Right kidney (tissue), 1 donor: ENCODE measurements at regions not wholly inside any gene's neighbourhood (a gene's known extent, or its start where the extent isn't known, plus 50 kb on each side); places are given as distances from the start of the nearest gene placed in this dataset.
"Not testable (repeated sequence)": the region's sequence is repeated elsewhere in the genome, so short reads cannot be mapped to it uniquely, and the experiment has no call there.

Experiments
- DNase-seq: peaks from one replicate; pipeline ENCODE4 v3.0.0-alpha.2; 2016

DNA sequence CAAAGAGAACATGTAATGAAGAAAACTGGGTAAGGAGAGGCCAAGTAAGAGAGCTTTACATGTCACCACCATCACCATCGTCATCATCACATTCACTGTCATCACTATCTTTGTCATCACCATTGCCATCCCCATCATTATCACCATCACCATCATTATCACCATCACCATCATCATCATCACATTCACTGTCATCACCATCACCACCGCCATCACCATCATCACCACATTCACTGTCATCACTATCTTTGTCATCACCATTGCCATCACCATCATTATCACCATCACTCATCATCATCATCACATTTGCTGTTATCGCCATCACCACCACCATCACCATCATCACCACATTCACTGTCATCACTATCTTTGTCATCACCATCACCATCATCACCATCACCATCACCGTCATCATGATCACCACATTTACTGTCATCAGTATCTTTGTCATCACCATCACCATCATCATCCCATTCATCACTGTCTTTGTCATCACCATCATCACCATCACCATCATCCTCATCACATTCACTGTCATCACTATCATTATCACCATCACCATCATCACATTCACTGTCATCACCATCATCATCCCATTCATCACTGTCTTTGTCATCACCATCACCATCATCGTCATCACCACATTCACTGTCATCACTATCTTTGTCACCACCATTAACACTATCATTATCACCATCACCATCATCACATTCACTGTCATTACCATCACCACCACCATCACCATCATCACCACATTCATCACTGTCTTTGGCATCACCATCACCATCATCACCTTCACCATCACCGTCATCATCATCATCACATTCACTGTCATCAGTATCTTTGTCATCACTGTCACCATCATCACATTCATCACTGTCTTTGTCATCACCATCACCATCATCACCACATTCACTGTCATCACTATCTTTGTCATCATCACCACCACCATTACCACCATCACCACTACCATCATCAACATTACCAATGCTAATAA lies 172.3 kb downstream of the ERMARD start:
- DNase-seq: no peak

DNA sequence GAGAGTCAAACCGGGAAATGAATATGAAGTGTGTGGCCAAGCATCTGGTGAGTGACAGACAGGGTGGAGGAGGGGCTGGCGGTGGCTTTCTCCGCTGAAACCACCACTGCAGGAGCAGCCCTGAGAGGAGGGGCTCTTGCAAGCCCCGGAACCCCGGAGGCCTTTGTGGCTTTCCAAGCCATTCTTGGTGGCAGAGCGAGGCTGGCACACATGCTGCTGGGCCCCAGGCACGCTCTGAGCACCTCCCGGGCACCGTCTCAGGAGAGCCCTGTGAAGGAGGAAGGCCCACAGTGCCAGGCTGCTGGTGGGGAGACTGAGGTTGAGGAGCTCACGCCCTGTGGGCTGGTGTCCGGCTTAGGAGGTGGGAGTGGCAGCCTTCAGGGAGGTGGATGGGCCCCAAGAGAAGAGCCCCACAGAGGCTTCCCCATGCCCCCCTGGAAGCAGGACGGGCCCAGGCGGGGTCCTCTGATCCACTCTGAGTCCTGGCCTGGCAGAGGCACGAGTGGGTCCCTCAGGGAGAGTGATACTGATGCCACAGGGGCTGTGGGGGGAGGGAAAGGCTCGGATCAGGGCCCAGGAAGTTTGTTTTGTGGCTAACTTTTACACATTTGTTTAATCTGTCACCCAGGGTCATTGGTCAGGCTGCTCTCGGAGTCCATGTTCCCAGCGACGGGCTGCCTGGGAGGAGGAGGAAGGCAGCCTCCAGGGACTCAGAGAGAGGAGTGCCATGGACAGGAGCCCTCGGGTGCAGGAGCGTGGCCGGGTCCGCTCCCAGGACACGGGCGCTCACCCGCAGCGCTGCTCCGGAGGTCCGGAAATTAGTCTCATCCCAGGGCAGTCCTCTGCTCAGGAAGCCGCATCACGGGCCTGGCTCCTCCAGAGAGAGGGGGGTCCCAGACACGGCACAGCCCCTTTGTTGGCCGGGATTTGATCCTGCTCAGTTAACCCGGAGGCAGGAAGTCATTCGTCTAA lies 170.7 kb downstream of the ERMARD start:
- DNase-seq: peak; percentile 74

DNA sequence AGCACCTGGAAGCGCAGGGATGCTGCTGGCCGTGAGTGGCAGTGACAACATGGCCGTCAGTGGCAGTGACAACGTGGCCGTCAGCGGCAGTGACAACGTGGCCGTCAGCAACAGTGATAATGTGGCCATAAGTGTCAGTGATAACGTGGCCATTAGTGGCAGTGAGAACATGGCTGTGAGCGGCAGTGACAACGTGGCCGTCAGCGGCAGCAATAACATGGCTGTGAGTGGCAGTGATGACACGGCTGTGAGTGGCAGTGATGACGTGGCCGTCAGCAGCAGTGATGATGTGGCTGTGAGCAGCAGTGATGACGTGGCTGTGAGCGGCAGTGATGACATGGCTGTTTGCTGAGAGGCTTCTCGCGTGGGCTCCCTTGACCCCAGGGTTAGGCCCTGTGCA lies 169.8 kb downstream of the ERMARD start:
- DNase-seq: no peak

DNA sequence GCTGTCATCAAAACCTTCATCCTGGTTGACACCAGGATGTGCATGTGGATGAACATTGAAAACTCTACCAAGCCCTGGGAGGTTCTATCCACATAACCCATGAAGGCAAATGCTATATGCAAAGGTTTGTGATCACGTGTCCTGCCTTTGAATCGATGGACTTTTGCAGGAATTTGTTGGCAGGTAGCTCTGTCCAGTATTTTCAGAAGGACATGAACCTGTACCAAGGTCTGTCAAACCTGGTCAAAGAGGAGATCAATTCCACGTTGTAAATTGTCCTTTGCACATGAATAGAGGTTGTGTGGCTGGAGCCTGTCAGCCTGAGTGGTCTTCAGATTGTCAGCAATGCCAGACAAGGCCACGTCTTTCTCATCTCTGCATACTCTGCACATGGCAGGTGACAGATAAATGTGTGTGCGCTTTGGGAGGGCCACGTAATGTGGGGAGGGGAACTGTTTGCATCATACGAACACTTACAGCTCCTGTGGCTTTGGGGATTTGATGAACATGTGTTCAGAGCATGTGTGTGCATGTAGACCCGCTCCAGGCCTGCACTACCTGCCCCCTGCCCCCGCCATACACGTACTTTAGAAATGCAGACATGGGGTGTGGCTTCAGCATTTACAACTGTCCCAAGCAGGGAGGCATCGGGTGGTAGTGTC lies 169.1 kb downstream of the ERMARD start:
- no peak for DNase-seq

DNA sequence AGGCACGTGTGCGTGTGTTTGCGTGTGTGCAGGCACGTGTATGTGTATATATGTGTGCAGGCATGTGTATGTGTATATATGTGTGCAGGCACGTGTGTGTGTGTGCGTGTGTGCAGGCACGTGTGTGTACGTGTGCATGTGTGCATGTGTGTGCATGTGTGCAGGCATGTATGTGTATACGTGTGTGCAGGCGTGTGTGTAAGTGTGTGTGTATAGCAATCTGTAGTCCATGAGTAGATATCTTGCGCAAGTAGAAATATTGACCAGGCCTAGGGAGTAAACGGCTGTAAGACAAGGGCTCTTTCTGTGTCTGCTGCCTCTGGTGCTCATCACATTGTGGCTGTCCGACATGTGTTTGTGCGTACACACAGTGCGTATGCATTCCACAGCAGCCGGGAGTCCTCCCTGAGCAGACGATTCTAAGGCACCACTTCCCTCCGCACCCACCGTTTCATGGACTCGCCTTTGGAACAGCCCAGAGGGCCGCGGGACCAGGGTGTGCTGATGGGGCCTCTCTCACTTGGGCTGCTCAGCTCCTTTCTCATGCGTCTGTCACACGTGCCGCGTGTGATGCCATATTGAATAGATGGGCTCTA lies 167.6 kb downstream of the ERMARD start:
- DNase-seq: no peak

DNA sequence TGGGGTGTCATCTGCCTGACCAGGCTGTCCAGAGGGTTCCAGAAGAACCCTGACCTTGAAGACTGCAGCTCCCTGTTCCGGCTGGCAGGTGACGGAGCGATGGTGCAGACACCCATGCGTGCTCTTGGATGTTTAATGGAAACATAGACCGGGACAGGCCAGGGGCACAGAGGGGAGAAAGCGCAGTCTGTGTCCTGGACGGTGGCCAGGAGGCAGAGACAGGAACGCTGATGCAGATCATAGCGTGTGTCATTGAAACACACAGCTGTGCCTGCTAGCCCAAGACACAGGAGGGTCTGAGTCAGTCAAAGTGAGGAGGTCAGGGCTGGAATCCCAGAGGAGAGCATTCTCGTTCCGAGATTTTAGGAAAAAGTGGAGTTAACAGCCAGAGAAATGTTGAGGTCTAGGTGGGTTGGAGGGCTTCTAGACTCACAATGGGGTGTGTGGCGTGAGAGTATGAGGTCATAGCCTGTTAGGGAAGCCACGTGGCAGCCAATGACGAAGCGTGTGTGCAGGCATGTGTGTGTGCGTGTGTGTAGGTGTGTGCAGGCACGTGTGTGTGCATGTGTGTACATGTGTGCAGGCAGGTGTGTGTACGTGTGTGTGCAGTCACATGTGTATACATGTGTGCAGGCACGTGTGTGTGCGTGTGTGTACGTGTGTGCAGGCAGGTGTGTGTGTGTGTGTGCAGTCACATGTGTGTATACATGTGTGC lies 167.0 kb downstream of the ERMARD start:
- no peak for DNase-seq

DNA sequence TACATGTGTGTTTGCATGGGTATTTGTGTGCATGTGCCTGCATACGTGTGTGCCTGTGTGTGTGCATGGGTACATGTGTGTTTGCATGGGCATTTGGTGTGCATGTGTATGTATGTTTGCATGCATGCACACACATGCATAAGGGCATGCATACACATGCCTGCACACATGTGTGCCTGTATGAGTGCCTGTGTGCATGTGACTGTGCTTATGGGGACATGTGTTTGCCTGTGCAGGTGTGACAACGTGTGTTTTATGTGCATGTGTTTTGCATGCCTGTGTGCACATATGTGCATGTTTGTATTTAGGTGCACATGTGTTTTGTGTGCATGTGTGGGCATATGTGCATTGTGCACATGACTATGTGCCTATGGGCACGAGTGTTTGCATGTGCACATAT lies 165.7 kb downstream of the ERMARD start:
- DNase-seq: no peak

DNA sequence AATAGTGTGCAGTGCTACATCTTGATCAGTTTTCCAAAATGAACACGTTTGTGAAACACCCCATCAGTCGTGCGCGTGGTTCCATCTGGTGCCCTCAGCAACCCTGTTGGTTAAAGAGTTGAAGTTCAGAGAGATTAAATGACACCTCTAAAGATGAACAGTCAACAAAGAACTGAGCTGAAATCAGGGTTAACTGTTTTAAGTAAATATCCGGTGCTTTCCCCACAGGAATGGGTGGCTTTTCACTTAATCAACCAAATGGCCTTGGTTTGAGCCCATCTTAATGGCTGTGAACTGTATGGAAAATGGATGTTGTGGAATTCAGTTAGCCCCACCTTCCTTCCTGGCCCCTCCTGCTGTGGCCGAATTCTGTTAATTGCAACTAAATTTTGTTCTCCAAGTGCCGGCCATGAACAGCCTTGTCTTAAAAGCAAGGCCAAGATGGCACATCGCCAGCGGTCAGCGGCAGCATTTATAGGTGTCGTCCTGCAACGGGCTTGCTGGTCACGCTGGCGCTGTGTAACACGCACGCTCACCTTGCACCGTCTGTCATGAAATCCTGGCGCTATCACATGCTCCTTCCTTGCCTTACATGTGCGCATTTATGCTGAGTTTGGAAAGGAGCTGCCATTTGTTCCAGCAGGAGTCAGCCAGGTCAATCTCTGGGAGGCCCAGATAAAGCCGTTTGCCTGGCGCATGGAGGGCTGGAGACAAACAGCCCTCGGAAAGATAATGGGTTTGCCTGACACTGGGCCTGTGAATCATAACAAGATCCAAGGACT lies 164.5 kb downstream of the ERMARD start:
- no peak for DNase-seq

DNA sequence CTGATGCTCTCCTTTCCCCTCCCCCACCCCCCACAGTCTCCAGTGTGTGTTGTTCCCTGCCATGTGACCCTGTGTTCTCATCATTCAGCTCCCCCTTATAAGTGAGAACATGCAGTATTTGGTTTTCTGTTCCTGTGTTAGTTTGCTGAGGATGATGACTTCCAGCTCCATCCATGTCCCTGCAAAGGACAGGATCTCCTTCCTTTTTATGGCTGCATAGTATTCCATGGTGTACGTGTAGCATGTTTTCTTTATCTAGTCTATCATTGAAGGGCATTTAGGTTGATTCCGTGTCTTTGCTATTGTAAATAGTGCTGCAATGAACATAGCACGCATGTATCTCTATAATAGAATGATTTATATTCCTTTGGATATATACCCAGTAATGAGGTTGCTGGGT lies 162.3 kb downstream of the ERMARD start:
- DNase-seq: not testable (repeated sequence)

DNA sequence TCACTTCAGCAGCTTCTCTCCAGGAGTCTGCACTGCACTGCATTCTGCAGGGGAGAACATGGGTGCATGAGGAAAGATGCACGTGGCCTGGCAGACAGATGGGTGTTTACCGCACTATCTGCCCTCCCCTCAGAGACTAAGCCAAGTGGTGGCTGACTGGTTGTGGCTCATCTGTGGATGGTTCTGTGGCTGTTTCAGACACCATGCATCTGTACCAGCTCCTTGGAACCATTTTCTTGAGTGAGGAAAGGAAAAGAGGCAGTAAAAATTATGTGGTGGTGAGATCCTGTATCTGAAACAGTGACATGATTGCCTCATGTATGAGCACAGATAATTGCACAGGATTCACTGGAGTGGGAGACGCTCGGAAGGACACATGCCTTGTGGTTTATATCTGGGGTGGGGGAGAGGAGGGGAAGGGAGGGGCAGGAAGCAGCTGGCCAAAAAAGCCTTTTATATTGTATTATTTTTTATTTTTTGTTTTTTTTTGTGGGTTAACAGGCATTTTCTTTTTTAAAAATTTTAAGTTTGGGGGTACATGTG lies 161.7 kb downstream of the ERMARD start:
- DNase-seq: no peak

DNA sequence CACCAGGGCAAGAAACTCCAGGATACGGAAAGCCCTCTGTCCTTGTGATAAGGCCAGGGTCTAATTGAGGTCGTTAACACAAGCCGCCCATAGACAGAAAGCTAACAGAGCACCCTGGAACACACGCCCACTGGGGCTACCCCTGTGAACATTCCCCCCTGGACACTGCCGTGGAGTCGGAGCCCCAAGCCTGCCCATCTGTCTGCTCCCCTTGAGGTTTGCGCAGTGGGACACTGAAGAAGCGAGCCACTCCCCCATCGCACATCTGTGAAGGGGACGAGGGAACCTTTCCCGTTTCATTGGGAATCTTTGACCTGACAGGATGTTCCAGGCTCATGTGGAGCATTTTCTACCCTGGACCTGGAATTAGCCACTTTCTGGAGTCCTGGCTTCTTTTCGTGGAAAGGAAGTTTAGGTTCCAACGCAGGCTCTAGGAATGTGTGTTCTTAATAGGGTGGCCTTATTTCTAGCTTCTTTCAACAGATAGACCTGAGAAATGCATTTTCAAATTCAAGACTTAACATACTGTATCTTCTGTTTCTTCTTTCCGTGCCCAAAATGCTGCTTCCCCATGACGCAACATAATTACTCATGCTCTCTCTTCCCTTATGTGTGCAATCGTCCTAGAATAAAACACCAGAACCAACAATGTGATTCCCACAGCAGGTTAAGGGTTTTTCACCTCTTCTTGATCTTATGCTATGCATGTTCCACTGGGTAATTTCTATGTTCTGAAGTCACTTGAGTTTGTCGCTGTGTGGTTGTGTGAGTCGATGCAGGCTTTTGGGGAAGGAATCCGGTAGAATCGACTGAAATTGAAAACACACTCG lies 161.1 kb downstream of the ERMARD start:
- no peak for DNase-seq

DNA sequence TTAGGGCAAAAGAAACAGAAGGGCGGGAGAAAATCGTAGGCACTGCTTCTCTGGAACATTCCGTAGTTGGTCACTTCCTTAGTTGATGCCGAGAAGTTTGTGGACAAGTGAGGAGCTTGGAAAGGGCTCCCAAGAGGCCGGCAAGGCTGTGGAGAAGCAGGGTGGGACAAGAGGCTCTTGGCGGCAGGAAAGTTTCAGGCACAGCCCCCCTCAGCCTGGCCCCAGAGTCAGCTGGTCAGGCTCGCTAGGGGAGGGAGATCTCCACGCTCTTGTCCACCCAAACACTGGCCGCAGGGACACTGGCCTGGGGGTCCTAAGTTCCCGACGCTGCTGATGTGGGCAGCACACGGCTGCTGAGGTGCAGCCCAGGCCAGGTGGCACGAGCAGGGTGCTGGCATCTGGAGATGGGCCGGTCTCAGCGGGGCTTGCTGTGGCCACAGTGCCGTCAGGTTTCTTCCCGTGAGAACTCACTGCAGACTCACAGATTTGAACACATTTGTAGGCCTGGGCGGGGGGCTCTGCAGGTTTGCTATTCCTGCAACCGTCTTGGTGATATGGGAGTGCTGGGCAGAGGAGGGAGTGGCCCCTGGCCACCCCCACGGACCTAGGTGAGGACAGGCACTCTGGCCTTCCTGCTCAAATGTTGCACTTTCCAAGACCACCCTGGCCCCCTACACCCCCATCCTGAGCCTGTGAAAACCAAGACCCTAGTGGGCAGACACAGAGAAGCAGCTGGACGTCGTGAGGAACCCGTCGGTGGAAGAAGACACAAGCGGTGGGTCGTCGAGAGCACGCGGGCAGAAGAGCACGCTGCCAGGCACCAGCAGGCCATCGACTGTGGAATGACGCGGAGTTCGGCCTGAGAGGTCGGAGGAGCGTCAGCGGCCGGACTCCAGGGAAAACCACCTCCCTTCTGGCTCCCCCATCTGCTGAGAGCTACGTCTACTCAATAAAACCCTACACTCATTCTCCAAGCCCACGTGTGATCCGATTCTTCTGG lies 160.1 kb downstream of the ERMARD start:
- no peak for DNase-seq

DNA sequence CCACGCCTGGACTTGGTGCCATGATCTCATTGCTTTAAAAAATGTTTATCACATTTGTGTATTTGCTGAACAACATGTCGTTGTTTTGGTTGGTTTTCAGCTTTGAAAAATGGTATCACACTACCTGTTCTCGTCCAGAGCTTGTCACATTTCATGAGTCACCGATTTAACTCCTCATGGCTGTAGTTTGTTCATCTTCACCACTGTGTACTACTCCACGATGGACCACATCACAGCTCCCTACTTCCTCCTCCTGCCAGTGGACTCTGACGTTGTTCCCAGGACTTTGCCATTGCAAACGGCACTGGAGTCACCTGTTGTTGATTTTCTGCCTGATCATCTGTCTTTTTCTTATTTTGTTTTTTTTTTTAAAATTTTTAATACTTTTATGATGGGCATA lies 157.7 kb downstream of the ERMARD start:
- DNase-seq: no peak

DNA sequence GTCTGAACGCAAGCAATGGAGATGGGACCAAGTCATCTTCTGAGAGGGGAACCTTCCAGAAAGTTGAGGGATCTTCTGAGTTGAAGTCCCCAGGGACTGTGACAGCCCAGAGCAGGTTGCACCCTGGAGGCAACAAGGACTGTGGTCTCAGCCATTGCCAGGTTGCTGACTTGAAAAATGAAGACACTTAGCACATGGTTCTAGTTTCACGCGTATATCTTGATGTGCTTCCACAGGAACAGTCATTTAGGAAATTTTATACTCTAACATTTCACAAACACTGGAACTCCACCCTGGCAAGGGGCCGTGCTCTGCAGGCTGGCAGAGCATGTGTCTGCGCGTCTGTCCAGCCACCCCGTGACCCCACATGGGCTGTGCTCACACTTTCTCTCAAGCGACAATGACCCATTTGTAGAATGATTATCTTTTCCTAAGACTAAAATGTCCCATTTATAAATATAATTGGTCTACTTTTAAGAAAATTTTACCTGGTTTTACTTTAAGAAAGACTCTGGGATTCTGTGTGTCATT lies 157.0 kb downstream of the ERMARD start:
- no peak for DNase-seq

DNA sequence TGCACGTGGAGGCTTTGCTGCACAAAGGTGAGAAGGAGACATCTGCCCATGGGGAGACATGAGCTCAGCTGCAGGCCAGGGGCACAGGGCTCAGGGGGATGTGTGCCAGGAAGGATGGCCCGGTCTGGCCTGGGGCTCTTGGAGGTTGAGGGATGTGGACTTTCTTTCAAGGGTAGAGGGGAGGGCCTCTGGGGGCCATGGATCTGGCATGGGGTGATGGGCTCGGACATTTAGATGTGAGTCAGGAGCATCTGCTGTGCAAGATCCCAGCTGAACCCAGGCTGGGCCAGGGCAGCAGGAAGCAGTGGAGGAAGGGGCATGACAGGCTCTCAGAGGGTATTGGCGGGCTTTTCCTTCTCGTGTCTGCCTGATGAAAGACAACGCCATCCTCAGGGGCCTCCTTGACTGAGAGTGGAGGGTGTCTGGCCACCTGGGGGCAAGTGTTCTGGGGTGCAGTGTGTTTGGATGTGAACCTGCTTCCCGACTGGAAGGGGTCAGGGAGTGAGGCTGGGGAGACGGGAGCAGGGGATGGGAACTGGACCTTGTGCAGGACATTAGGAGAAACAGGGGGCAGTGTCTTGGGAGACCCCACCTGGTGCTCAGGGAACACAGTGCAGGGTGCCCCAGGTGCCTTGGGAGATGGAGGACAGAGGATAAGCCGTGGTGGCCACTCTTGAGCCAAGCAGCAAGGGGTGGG lies 156.1 kb downstream of the ERMARD start:
- DNase-seq: no peak

DNA sequence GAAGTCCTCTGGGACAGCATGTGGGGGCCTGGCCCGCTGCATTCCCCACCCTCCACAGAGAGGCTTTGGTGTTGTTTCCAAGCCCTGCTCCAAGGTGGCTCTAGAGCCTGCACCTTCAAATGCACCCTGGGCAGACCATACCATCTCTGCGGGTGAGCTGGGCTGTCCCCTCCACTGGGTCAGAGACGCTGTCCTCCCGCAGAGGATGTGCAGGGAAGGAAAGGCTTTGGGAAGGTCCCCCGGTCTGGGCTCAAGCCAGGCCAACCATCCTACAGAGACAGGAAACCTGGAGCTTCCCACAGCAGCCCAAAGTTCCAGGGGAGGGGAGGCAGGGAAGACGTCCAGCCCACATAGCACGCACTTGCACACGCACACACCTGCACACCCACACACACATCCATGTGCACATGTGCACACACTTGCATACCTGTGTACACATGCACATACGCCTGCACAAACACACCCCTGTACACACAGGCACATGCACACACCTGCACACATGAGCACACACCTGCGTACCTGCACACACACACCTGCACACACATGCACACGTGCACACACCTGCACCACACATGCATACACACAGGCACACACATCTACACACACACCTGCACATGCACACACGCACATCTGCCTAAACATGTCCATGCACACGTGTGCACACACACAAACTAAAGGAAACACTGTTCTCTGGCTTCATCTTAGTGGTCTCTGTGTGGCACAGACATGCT lies 155.4 kb downstream of the ERMARD start:
- DNase-seq: no peak
